Osteoblast (primary cell): ENCODE measurements at regions not wholly inside any gene's neighbourhood (a gene's known extent, or its start where the extent isn't known, plus 50 kb on each side); places are given as distances from the start of the nearest gene placed in this dataset.

Source experiments
- DNase-seq: peaks from one replicate; pipeline ENCODE4 v3.0.0; 2011; ENCODE audit warnings: low spot score, mixed read lengths; ENCODE audit not compliant: insufficient read length; ENCODE audit errors: missing footprints
- H2AFZ ChIP-seq: 2 replicates; pipeline ENCODE4 v1.6.0; 2011; ENCODE audit warnings: mild to moderate bottlenecking, low read length
- H3K27ac ChIP-seq: 2 replicates; pipeline ENCODE4 v1.5.1; 2011; ENCODE audit warnings: mild to moderate bottlenecking, low read depth, low read length, moderate library complexity
- H3K27me3 ChIP-seq: 2 replicates; pipeline ENCODE4 v1.6.0; 2012; ENCODE audit warnings: mild to moderate bottlenecking, control low read depth, inconsistent platforms, low read length, moderate library complexity; ENCODE audit not compliant: insufficient read depth
- H3K36me3 ChIP-seq: 2 replicates; pipeline ENCODE4 v1.5.1; 2011; ENCODE audit warnings: mild to moderate bottlenecking, low read length, control low read depth, moderate library complexity; ENCODE audit not compliant: insufficient read depth
- H3K4me1 ChIP-seq: 2 replicates; pipeline ENCODE4 v1.5.1; 2011; ENCODE audit warnings: mild to moderate bottlenecking, low read length, control low read depth, moderate library complexity; ENCODE audit not compliant: insufficient read depth
- H3K4me2 ChIP-seq: 2 replicates; pipeline ENCODE4 v1.6.0; 2011; ENCODE audit warnings: mild to moderate bottlenecking, low read length; ENCODE audit not compliant: insufficient read depth
- H3K4me3 ChIP-seq: fragments of 200-600 bp; sonication (generic); 3 replicates; pipeline ENCODE4 v1.5.1; 2012; ENCODE audit warnings: mild to moderate bottlenecking, low read length, inconsistent platforms; ENCODE audit not compliant: insufficient read depth
- H3K79me2 ChIP-seq: 2 replicates; pipeline ENCODE4 v1.6.0; 2012; ENCODE audit warnings: mild to moderate bottlenecking, low read length, control low read depth, inconsistent platforms; ENCODE audit not compliant: insufficient read depth
- H3K9me3 ChIP-seq: 2 replicates; pipeline ENCODE4 v1.5.1; 2011; ENCODE audit warnings: low read depth, low read length, control low read depth
- H4K20me1 ChIP-seq: 2 replicates; pipeline ENCODE4 v1.6.0; 2012; ENCODE audit warnings: mild to moderate bottlenecking, low read length, control low read depth; ENCODE audit not compliant: insufficient read depth
- TF ChIP-seq, protein P1 (sequence below): IDR thresholded peaks from 2 replicates; pipeline ENCODE4 v1.5.1; 2011; ENCODE audit warnings: mild to moderate bottlenecking, low read depth, low read length, moderate library complexity; ENCODE audit errors: extremely low read depth

DNA sequence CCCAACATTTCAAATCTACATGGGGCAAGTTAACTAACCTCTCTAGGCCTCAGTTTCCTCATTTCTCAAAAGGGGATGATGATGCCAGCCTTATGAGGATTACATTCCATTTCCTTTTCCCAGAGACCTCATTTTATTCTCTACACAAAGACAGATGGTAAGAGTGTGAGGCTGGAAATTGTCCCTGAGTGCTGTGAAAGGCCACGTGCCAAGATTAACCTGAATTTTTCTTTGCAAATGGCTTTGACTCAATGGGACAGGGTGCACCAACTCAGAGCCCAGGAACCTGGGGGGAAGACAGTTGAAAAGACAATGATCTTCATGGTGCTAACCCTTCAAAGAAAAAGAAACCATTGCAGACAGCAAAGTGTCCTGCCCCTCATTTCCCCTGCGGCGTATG is 332.8 kb downstream of the TMEM114 start:
- H3K27ac ChIP-seq: no peak overlapping the region
- TF ChIP-seq, protein P1, sequence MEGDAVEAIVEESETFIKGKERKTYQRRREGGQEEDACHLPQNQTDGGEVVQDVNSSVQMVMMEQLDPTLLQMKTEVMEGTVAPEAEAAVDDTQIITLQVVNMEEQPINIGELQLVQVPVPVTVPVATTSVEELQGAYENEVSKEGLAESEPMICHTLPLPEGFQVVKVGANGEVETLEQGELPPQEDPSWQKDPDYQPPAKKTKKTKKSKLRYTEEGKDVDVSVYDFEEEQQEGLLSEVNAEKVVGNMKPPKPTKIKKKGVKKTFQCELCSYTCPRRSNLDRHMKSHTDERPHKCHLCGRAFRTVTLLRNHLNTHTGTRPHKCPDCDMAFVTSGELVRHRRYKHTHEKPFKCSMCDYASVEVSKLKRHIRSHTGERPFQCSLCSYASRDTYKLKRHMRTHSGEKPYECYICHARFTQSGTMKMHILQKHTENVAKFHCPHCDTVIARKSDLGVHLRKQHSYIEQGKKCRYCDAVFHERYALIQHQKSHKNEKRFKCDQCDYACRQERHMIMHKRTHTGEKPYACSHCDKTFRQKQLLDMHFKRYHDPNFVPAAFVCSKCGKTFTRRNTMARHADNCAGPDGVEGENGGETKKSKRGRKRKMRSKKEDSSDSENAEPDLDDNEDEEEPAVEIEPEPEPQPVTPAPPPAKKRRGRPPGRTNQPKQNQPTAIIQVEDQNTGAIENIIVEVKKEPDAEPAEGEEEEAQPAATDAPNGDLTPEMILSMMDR: no peak
- no peak overlapping the region for H2AFZ ChIP-seq
- H3K36me3 ChIP-seq: no peaks in the 10 kb centered on the region
- H3K4me1 ChIP-seq: no peaks in the 10 kb centered on the region
- H3K9me3 ChIP-seq: no peaks in the 10 kb centered on the region
- no peak overlapping the region for H3K4me2 ChIP-seq
- no peaks in the 10 kb centered on the region for H3K79me2 ChIP-seq
- no peak overlapping the region for H3K4me3 ChIP-seq
- H4K20me1 ChIP-seq: no peaks in the 10 kb centered on the region
- H3K27me3 ChIP-seq: no peaks in the 10 kb centered on the region
- no peak for DNase-seq

GRCh38 chr16:8254405-8254804 is 335.9 kb downstream of the TMEM114 start:
- H3K36me3 ChIP-seq: no peaks in the 10 kb centered on the region
- H2AFZ ChIP-seq: no peak overlapping the region
- H3K9me3 ChIP-seq: no peaks in the 10 kb centered on the region
- H3K4me2 ChIP-seq: no peak overlapping the region
- H3K4me1 ChIP-seq: no peaks in the 10 kb centered on the region
- no peak overlapping the region for H3K27ac ChIP-seq
- H4K20me1 ChIP-seq: no peaks in the 10 kb centered on the region
- no peak overlapping the region for H3K4me3 ChIP-seq
- H3K27me3 ChIP-seq: no peaks in the 10 kb centered on the region
- no peaks in the 10 kb centered on the region for H3K79me2 ChIP-seq
- TF ChIP-seq, protein P1: no peak
- no peak for DNase-seq

DNA sequence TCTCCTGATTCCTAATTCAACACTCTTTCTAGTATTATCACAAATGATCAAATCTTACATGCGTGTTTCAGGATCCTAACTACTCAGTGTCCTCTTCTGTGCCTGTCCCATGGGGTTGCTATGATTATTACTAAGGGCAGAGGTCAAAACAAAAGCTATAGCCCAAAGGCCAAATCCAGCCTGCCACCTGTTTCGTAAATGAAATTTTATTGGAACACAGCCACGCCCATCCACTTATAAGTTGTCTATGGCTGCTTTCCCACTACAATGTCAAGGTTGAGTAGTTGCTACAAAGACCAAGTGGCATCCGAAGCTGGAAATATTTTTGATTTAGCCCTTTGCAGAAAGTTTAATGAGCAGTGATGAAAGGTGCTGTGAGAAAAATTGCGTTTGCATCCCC is 336.6 kb downstream of the TMEM114 start:
- TF ChIP-seq, protein P1: no peak
- no peak for DNase-seq
- H3K9me3 ChIP-seq: no peaks in the 10 kb centered on the region

DNA sequence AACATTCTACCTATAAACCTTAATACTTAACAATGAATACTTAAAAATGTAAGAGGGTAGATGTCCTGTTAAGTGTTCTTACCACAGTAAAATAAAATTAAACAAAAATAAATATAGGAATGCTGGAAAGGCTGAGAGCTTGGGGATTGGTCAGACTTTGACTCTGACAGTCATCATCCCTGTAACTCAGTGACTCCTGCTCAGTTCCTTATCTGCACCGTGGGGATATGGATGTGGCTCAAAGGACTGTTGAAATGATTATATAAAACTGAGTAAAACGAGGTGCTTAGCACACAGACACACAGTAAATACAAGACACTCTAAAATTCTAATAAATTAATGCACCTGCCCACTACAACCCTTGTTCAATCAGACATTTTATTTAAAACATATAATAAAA is 338.6 kb downstream of the TMEM114 start:
- Histone ChIP-seq H2AFZ (no peak overlapping the region), H3K4me1 (no peaks in the 10 kb centered on the region), H3K9me3 (no peaks in the 10 kb centered on the region), H3K4me3 (no peak overlapping the region), H3K36me3 (no peaks in the 10 kb centered on the region), H3K27ac (no peak overlapping the region), H3K79me2 (no peaks in the 10 kb centered on the region), H3K27me3 (no peaks in the 10 kb centered on the region), H4K20me1 (no peaks in the 10 kb centered on the region), H3K4me2 (no peak overlapping the region)
- TF ChIP-seq, protein P1: no peak
- DNase-seq: no peak

More for the DNA sequence above, 336.6 kb downstream of the TMEM114 start:
- Histone ChIP-seq H2AFZ (no peak overlapping the region), H3K79me2 (no peaks in the 10 kb centered on the region), H3K27me3 (no peaks in the 10 kb centered on the region), H4K20me1 (no peaks in the 10 kb centered on the region), H3K4me3 (no peak overlapping the region), H3K4me2 (no peak overlapping the region), H3K36me3 (no peaks in the 10 kb centered on the region), H3K27ac (no peak overlapping the region), H3K4me1 (no peaks in the 10 kb centered on the region)
